Fibroblast of pulmonary artery (primary cell): ENCODE measurements at regions not wholly inside any gene's neighbourhood (a gene's known extent, or its start where the extent isn't known, plus 50 kb on each side); places are given as distances from the start of the nearest gene placed in this dataset.
"Not testable (repeated sequence)": the region's sequence is repeated elsewhere in the genome, so short reads cannot be mapped to it uniquely, and the experiment has no call there.

Experiments used
- DNase-seq: peaks from one replicate; pipeline ENCODE4 v3.0.0-alpha.2; 2010; ENCODE audit warnings: low read depth
- H3K4me3 ChIP-seq: replicated peaks from 2 replicates; pipeline ENCODE4 v1.5.1; 2011; ENCODE audit warnings: low read depth, mild to moderate bottlenecking, control low read depth, low read length, moderate library complexity
- CTCF ChIP-seq: IDR thresholded peaks from 2 replicates; pipeline ENCODE4 v1.5.1; 2011; ENCODE audit warnings: mild to moderate bottlenecking, control low read depth, low read length, inconsistent platforms; ENCODE audit errors: missing control alignments

DNA sequence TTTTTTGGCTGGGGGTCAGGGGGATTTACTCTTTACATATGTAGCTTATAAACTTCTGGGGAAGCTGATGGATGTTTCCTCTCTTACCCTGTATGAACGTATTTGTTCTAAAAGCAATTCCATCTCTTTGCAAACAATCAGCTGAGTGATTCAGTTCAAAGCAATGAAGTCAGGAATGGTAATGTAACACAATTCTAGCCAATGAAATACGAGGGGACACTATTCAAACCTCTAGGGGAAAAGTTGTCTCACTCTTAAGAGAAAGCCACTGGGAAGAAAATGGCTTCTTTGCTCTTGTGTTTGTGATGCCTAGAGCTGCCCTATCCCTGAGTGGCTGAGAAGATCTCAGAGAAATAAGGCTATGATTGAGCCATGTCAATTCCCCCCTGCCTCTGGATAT is 134.8 kb upstream of the SEMA3C start:
- no peak overlapping the region for H3K4me3 ChIP-seq
- peak; percentile 12 for DNase-seq
- no peak for TF ChIP-seq CTCF

GRCh38 chr7:81051811-81052413 is 133.1 kb upstream of the SEMA3C start:
- no peak for TF ChIP-seq CTCF
- no peak overlapping the region for H3K4me3 ChIP-seq
- no peak for DNase-seq

DNA sequence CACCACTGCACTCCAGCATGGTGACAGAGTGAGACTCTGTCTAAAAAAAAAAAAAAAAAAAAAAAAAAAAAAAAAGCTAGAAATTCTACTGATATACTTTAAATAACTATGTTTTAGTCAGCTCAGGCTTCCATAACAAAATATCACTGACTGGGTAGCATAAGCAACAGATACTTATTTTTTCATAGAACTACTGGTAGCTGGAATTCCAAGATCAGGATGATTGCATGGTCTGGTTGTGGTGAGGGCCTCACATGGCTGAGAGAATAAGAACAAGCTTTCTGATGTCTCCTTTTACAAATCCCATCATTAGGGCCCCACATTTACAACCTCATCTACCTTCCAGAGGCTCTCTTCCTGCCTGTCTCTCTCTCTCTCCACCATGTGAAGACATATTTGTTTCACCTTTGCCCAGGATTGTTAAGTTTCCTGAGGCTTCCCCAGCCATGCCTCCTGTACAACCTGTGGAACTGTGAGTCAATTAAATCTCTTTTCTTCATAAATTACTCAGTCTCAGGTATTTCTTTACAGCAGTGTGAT is 126.7 kb upstream of the SEMA3C start:
- no peak for DNase-seq
- no peak for TF ChIP-seq CTCF
- H3K4me3 ChIP-seq, result no peak overlapping the region

GRCh38 chr7:81042646-81043045 is 123.8 kb upstream of the SEMA3C start:
- not testable (repeated sequence) for DNase-seq, H3K4me3 ChIP-seq

GRCh38 chr7:81040496-81040895 is 121.6 kb upstream of the SEMA3C start:
- H3K4me3 ChIP-seq, result no peak overlapping the region
- no peak for TF ChIP-seq CTCF
- DNase-seq, result no peak

GRCh38 chr7:81036871-81037270 is 118.0 kb upstream of the SEMA3C start:
- no peak for TF ChIP-seq CTCF
- no peak overlapping the region for H3K4me3 ChIP-seq
- DNase-seq, result no peak

DNA sequence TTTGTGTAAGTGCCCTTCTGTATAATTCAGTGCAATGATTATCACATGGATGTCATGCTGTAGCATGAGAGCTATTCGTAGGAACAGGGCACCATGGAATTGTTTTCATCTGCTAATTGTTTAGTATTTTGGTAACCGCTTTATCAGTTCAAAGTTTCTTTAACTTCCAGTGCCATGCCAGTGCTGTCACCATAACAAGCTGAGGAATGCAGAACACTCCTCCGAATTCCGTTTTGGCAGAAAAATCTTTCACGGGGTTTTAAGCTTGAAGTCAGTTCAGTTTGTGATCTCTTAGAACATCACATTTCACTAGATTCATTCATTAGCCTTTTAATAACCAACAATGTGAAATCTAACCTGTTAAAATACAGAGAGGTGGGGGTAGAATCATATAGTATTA is 117.2 kb upstream of the SEMA3C start:
- DNase-seq, result peak; percentile 65
- TF ChIP-seq CTCF, result no peak
- no peak overlapping the region for H3K4me3 ChIP-seq
